Adrenal gland (tissue), 9 donors: ENCODE measurements at regions not wholly inside any gene's neighbourhood (a gene's known extent, or its start where the extent isn't known, plus 50 kb on each side); places are given as distances from the start of the nearest gene placed in this dataset.

ENCODE experiments used
- DNase-seq, 7 donors: peaks; one replicate each; pipeline ENCODE4 v3.0.0-alpha.2; 2019 to 2020
- H3K27ac ChIP-seq, 5 donors: fragments of 200-600 bp; sonication (generic) in 4 of 5; 1 replicate in 3 of 5; 2 replicates in 2 of 5; pipeline versions ENCODE4 v1.5.1 to v1.8.0; 2016 to 2020; ENCODE audit warnings: mild to moderate bottlenecking in 1 of 5
- H3K27me3 ChIP-seq: fragments of 200-600 bp; 2 replicates; pipeline ENCODE4 v1.8.0; 2021
- H3K36me3 ChIP-seq, 2 donors: fragments of 200-600 bp; replicated peaks in 1 of 2; 1 replicate in 1 of 2; 2 replicates in 1 of 2; pipeline versions ENCODE4 v1.5.1 to v1.8.0; 2018 to 2022
- H3K4me1 ChIP-seq, 2 donors: fragments of 200-600 bp; replicated peaks in 1 of 2; 1 replicate in 1 of 2; 2 replicates in 1 of 2; pipeline versions ENCODE4 v1.5.1 to v1.8.0; 2018 to 2021
- H3K4me3 ChIP-seq, 4 donors: fragments of 200-600 bp; sonication (generic) in 3 of 4; one replicate each; pipeline ENCODE4 v1.5.1; 2016 to 2018
- H3K9me3 ChIP-seq, 3 donors: fragments of 200-600 bp; sonication (generic) in 1 of 3; replicated peaks in 1 of 3; 1 replicate in 2 of 3; 2 replicates in 1 of 3; pipeline versions ENCODE4 v1.5.1 to v1.8.0; 2016 to 2021
- POLR2A ChIP-seq, 2 donors: fragments of 450-650 bp; IDR thresholded peaks; one replicate each; pipeline ENCODE4 v1.6.1; 2017; ENCODE audit warnings: antibody characterized with exemption in 2 of 2, mild to moderate bottlenecking in 2 of 2, moderate library complexity in 1 of 2
- WGBS, 4 donors: extraction: QIAGEN DNeasy Blood & Tissue Kit in 2 of 4; methylation state at CpG; one replicate each; pipeline versions ENCODE4 v1.1.5 to v1.1.7; 2013 to 2017; 5-methylcytosine and 5-hydroxymethylcytosine counted together
- intact Hi-C, 2 donors: fragments of 100-400 bp; cut with DNase I; formaldehyde crosslinking; loops; one replicate each; pipeline versions ENCODE4 v1.14.1 to v1.15.0; 2022 to 2023
- TF ChIP-seq, protein P1 (sequence below), 6 experiments: fragments of 450-650 bp in 4 of 6; fragments of 200-600 bp in 2 of 6; sonication (generic) in 1 of 6; IDR thresholded peaks; 1 replicate in 5 of 6; 2 replicates in 1 of 6; pipeline versions ENCODE4 v1.5.1 to v1.8.0; 2016 to 2021; ENCODE audit warnings: antibody characterized with exemption in 6 of 6, mild to moderate bottlenecking in 2 of 6, moderate library complexity in 1 of 6
- donor health status: healthy with polysubstance abuse.
- donor health status: Bipolar disorder and iron deficiency.
- donor health status: DM: yes; HTN: yes; CAD: no.
- donor health status: DM: no; HTN: no; CAD: no.
- donor health status: DM: no; HTN: no; CAD: no.

- peaks cover 5 to 8% of the 10 kb centered on the region in 2 donors for H3K4me1 ChIP-seq
- H3K27ac ChIP-seq: no peak overlapping the region
- intact Hi-C loops: no loop called here
- 72 to 82% (median 80%) methylated on average over 5 to 6 of the region's 6 CpGs for WGBS, 4 donors
- DNase-seq: no peak
- H3K9me3 ChIP-seq: no peaks in the 10 kb centered on the region
- no peaks in the 10 kb centered on the region for H3K36me3 ChIP-seq
- H3K27me3 ChIP-seq: no peaks in the 10 kb centered on the region
- no peak for TF ChIP-seq POLR2A (IDR thresholded peaks at IDR 0.05)
- TF ChIP-seq, protein P1, sequence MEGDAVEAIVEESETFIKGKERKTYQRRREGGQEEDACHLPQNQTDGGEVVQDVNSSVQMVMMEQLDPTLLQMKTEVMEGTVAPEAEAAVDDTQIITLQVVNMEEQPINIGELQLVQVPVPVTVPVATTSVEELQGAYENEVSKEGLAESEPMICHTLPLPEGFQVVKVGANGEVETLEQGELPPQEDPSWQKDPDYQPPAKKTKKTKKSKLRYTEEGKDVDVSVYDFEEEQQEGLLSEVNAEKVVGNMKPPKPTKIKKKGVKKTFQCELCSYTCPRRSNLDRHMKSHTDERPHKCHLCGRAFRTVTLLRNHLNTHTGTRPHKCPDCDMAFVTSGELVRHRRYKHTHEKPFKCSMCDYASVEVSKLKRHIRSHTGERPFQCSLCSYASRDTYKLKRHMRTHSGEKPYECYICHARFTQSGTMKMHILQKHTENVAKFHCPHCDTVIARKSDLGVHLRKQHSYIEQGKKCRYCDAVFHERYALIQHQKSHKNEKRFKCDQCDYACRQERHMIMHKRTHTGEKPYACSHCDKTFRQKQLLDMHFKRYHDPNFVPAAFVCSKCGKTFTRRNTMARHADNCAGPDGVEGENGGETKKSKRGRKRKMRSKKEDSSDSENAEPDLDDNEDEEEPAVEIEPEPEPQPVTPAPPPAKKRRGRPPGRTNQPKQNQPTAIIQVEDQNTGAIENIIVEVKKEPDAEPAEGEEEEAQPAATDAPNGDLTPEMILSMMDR (IDR thresholded peaks at IDR 0.05): no peak
- H3K4me3 ChIP-seq: no peak overlapping the region
Measured at GRCh38 chr3:150170852-150171520, 200.3 kb upstream of the PFN2 start.

- peak overlapping the region in 1 of 5 donors; percentile 6 for H3K27ac ChIP-seq
- 64 to 83% (median 76%) methylated on average over 5 of the region's 5 CpGs for WGBS, 4 donors
- intact Hi-C loops: no loop called here
Measured at GRCh38 chr3:150169330-150169940, 198.7 kb upstream of the PFN2 start.

DNA sequence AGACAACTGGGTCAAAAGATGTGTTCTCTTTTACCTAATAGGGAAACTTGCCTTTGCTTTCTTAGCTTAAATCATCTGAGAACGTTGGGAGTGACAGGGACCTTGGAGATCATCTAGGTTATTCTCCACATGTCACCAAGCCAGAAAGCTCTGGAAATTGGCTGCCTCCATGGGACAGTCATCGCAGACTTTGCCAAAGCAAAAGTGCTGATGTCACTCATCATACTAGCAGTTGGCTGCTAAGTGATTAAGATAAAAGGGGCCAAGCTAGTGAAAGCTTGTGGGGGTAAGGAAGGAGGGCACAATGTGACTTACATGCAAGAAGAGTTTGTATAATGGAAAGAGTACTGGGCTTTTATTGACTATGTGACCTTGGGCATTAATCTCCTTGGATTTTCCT, 198.0 kb upstream of the PFN2 start:
- TF ChIP-seq, protein P1 (IDR thresholded peaks at IDR 0.05): no peak
- TF ChIP-seq POLR2A (IDR thresholded peaks at IDR 0.05): no peak
- Histone ChIP-seq H3K27ac (peak overlapping the region in 1 of 5 donors; percentile 6), H3K27me3 (no peaks in the 10 kb centered on the region), H3K4me3 (no peak overlapping the region), H3K9me3 (no peaks in the 10 kb centered on the region), H3K36me3 (no peaks in the 10 kb centered on the region), H3K4me1 (peaks cover 5 to 8% of the 10 kb centered on the region in 2 donors)
- DNase-seq: peak; percentile 78 to 90 (median 85)
- intact Hi-C loops: no loop called here
- 10 to 26% (median 21%) methylated on average over 2 of the region's 2 CpGs for WGBS, 4 donors

More at GRCh38 chr3:150169330-150169940, 198.7 kb upstream of the PFN2 start:
- TF ChIP-seq POLR2A (IDR thresholded peaks at IDR 0.05): no peak
- TF ChIP-seq, protein P1 (IDR thresholded peaks at IDR 0.05): no peak
- Histone ChIP-seq H3K4me3 (no peak overlapping the region), H3K27me3 (no peaks in the 10 kb centered on the region), H3K4me1 (peaks cover 5 to 8% of the 10 kb centered on the region in 2 donors), H3K36me3 (no peaks in the 10 kb centered on the region), H3K9me3 (no peaks in the 10 kb centered on the region)
- DNase-seq: no peak

GRCh38 chr3:150165396-150166094, 194.8 kb upstream of the PFN2 start:
- intact Hi-C loops: no loop called here
- H3K27ac ChIP-seq: no peak overlapping the region
- H3K4me1 ChIP-seq: peaks cover 5 to 8% of the 10 kb centered on the region in 2 donors
- no peak for DNase-seq
- no peaks in the 10 kb centered on the region for H3K27me3 ChIP-seq
- no peak overlapping the region for H3K4me3 ChIP-seq
- TF ChIP-seq, protein P1 (IDR thresholded peaks at IDR 0.05): no peak
- TF ChIP-seq POLR2A (IDR thresholded peaks at IDR 0.05): no peak
- no peaks in the 10 kb centered on the region for H3K36me3 ChIP-seq
- no peaks in the 10 kb centered on the region for H3K9me3 ChIP-seq
